ENCODE measurements at regions not wholly inside any gene's neighbourhood (a gene's known extent, or its start where the extent isn't known, plus 50 kb on each side); places are given as distances from the start of the nearest gene placed in this dataset.

- Mint-ChIP-seq H3K9me3 (no peaks in the 10 kb centered on the region), H3K36me3 (ENCODE audit: low read depth) (no peaks in the 10 kb centered on the region), H3K27ac (no peak overlapping the region), H3K4me1 (ENCODE audit: low read depth) (peaks cover 13% of the 10 kb centered on the region), H3K4me3 (no peak overlapping the region), H3K27me3 (ENCODE audit: low read depth) (no peaks in the 10 kb centered on the region)
- DNase-seq (ENCODE audit: low spot score): no peak
Measured at GRCh38 chr22:22112533-22113294, 130.1 kb upstream of the TOP3B start.

DNA sequence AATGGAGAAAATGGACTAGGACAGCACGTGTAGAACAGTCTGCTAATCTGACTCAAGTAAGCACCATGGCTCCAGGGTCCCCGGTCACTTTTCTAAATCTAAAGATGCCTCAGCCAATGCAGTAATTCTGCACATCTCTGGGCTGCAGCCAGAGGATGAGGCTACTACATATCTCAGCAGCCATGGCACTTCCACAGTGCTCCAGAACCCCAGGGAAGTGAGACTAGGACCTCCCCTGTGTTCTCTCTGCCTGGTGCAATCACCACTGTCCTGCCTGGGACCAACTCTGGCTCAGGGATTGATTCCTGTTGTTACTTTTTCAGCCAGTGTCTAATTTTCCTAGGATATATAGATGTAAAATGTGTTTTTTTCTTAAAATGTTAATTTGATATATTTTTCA, 129.4 kb upstream of the TOP3B start:
- Mint-ChIP-seq H3K27me3 (ENCODE audit: low read depth) (peaks cover 2% of the 10 kb centered on the region), H3K4me1 (ENCODE audit: low read depth) (peaks cover 13% of the 10 kb centered on the region), H3K4me3 (no peak overlapping the region), H3K36me3 (ENCODE audit: low read depth) (no peaks in the 10 kb centered on the region), H3K27ac (no peak overlapping the region), H3K9me3 (no peaks in the 10 kb centered on the region)
- DNase-seq (ENCODE audit: low spot score): no peak

- peak overlapping the region; percentile 28 for H3K4me3 Mint-ChIP-seq
- peak overlapping the region; percentile 65 for H3K27ac Mint-ChIP-seq
- no peaks in the 10 kb centered on the region for H3K9me3 Mint-ChIP-seq
- peaks cover 13% of the 10 kb centered on the region for H3K4me1 Mint-ChIP-seq (ENCODE audit: low read depth)
- peak; percentile 74 for DNase-seq (ENCODE audit: low spot score)
- no peaks in the 10 kb centered on the region for H3K36me3 Mint-ChIP-seq (ENCODE audit: low read depth)
- H3K27me3 Mint-ChIP-seq (ENCODE audit: low read depth): peaks cover 6% of the 10 kb centered on the region
Measured at GRCh38 chr22:22111267-22111751, 128.7 kb upstream of the TOP3B start.

DNA sequence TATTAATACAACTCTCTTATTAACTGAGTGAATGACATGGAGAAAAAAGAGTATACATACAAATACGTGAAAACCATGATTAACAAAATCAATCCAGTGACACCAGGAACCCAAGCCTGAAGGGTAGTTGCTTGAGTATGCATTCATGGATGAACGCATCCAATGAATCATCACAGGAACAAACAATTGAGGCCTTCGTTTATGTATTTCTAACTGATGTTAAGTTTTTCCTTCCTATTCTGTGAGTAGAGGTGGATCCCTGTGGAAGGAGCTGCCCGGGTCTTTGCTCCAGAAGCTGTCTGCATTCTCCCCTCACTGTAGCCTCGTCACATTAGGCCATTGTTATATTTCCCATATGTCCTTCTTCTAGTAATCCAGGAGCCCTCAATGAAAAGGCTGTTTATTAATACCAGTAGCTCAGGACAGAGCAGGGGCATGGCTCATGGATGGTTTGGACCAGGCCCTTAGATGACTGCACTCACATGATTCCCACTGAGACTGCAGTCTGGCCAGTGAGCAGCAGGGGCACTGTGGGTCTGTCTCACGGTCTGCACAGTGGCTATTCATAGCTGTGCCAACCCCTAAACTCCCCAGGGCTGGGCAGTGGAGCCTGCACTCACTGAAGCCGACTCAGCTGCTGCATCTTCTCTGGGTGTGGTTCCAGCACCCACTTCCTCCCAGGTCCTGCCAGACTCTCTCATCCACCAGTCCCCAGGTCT, 128.1 kb upstream of the TOP3B start:
- DNase-seq (ENCODE audit: low spot score): peak; percentile 57
- no peaks in the 10 kb centered on the region for H3K9me3 Mint-ChIP-seq
- H3K36me3 Mint-ChIP-seq (ENCODE audit: low read depth): no peaks in the 10 kb centered on the region
- peaks cover 6% of the 10 kb centered on the region for H3K27me3 Mint-ChIP-seq (ENCODE audit: low read depth)
- H3K4me1 Mint-ChIP-seq (ENCODE audit: low read depth): peaks cover 13% of the 10 kb centered on the region
- H3K4me3 Mint-ChIP-seq: peak overlapping the region; percentile 47
- peak overlapping the region; percentile 61 for H3K27ac Mint-ChIP-seq

- peaks cover 13% of the 10 kb centered on the region for H3K4me1 Mint-ChIP-seq (ENCODE audit: low read depth)
- no peak overlapping the region for H3K4me3 Mint-ChIP-seq
- H3K36me3 Mint-ChIP-seq (ENCODE audit: low read depth): no peaks in the 10 kb centered on the region
- peaks cover 12% of the 10 kb centered on the region for H3K27me3 Mint-ChIP-seq (ENCODE audit: low read depth)
- no peak overlapping the region for H3K27ac Mint-ChIP-seq
- no peak for DNase-seq (ENCODE audit: low spot score)
- H3K9me3 Mint-ChIP-seq: no peaks in the 10 kb centered on the region
Measured at GRCh38 chr22:22109693-22110466, 127.3 kb upstream of the TOP3B start.

DNA sequence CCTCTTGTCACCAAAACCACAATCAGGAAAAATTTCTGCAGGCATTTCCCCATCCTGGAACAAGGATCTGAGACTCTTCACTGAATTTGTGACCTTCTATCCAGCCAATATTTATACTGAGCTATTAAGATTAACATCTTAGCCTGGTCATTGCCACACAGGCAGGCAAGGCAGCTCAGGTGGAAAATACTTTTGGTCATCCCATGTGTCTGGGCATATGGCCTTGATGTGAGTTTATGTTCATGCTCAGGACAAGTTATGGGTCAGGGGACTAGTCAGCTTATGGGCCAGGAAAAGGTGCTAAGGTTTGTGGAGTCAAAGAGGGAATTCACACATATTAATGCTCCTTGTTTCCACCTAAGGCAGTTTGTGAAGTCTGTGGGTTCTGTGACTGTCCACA, 124.3 kb upstream of the TOP3B start:
- peaks cover 11% of the 10 kb centered on the region for H3K4me1 Mint-ChIP-seq (ENCODE audit: low read depth)
- DNase-seq (ENCODE audit: low spot score): no peak
- no peak overlapping the region for H3K4me3 Mint-ChIP-seq
- no peaks in the 10 kb centered on the region for H3K36me3 Mint-ChIP-seq (ENCODE audit: low read depth)
- no peaks in the 10 kb centered on the region for H3K9me3 Mint-ChIP-seq
- H3K27me3 Mint-ChIP-seq (ENCODE audit: low read depth): peaks cover 12% of the 10 kb centered on the region
- no peak overlapping the region for H3K27ac Mint-ChIP-seq

DNA sequence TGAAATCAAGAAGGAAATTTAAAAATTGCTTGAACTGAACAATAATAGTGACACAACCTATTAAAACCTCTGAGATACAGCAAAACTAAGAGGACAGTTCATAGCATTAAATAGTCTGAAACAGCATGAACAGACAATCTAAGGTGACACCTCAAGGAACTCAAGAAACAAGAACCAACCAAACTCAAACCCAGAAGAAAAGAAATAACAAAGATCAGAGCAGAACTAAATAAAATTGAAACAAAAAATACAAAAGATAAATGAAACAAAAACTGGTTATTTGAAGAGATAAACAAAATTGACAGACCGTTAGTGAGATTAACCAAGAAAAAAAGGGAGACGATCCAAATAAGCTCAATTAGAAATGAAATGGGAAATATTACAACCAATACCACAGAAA, 122.8 kb upstream of the TOP3B start:
- Mint-ChIP-seq H3K4me1 (ENCODE audit: low read depth) (no peaks in the 10 kb centered on the region), H3K4me3 (no peak overlapping the region), H3K27me3 (ENCODE audit: low read depth) (peaks cover 12% of the 10 kb centered on the region), H3K9me3 (no peaks in the 10 kb centered on the region), H3K36me3 (ENCODE audit: low read depth) (no peaks in the 10 kb centered on the region), H3K27ac (no peak overlapping the region)
- DNase-seq (ENCODE audit: low spot score): no peak

DNA sequence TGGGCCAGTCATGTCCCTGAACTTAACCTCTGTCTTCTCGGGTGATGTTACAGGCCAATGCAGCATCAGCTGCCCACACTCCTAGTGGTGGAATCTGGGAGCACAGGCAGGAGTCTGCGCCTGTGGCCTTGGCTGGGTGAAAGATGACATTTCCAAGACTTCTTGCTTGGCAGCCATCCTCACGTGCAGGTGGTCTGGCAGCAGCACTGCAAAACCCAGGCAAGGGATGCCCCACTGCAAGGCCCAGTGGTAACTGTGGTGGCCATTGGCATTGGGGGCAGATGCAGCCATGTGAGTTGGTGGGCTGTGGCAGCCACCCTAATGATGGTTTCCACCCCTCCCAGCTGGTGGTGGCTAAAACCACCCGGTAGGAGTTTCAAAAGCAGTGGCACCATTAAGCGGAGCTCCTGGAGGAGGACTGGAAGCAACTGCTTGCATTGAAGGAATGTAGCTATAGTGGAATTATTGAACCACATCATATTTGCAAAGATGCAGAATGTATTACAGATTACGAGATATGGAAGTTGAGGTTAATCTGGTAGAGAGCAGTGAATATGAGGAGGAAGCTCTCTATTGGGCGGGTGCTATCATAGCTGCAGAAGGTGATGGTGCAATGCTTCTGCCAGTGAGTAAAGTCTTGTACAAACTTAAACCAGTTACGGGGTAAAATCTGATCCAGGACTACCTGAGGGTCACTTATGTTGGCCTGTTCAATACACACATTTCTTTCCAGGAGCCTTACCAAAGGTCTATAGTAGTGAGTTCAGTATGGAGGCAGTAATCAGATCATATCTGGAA, 120.7 kb upstream of the TOP3B start:
- no peak for DNase-seq (ENCODE audit: low spot score)

DNA sequence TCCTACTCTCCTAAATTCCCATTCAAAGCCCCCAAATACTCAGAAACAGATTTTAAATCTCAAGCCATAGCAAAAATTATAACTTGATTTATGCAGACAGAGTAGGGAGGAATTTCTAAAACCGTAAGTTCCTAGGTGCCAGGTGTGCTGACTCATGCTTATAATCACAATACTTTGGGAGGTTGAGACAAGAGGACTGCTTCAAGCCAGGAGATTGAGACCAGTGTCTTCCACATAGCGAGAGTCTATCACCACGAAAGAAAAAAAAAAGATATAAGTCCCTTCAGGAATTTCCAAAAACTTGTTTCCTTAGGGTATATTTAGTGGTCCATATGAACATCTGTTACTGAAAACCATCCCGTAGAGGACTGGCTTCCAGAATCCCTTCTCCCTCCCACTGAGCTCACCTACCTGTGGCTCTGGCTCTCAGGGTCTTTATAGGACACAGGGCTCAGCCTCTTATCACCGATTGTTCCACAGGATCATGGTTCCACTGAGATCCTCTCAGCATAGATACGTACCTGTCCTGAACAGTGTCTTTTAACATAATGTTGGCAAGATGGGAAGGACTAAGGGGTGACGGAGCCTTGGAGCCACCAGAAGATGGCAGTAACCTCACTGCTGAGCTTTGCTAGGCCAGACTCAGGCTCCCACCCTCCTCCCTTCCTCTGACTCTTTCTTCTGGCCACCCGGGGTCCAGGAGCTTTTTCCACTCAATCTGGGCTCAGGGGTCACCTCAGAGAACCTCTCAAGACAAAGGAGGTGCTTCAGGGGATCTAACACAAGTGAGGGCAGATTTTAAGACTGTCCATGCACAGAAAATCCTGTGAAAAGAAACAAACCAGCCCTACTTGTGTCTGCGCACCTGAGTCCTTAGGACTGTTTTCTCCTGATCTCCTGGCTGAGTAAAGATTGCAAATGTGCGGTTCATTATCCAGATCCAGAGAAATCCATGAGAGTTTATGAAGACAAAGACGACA, 117.5 kb upstream of the TOP3B start:
- Mint-ChIP-seq H3K4me1 (ENCODE audit: low read depth) (peaks cover 6% of the 10 kb centered on the region), H3K9me3 (no peaks in the 10 kb centered on the region), H3K36me3 (ENCODE audit: low read depth) (no peaks in the 10 kb centered on the region), H3K27ac (no peak overlapping the region), H3K27me3 (ENCODE audit: low read depth) (peaks cover 20% of the 10 kb centered on the region), H3K4me3 (no peak overlapping the region)
- DNase-seq (ENCODE audit: low spot score): no peak

More for the DNA sequence above, 120.7 kb upstream of the TOP3B start:
- Mint-ChIP-seq H3K36me3 (ENCODE audit: low read depth) (no peaks in the 10 kb centered on the region), H3K9me3 (no peaks in the 10 kb centered on the region), H3K4me3 (no peak overlapping the region), H3K4me1 (ENCODE audit: low read depth) (peaks cover 2% of the 10 kb centered on the region), H3K27ac (no peak overlapping the region), H3K27me3 (ENCODE audit: low read depth) (peaks cover 16% of the 10 kb centered on the region)

- H3K36me3 Mint-ChIP-seq (ENCODE audit: low read depth): no peaks in the 10 kb centered on the region
- no peak overlapping the region for H3K27ac Mint-ChIP-seq
- peaks cover 6% of the 10 kb centered on the region for H3K4me1 Mint-ChIP-seq (ENCODE audit: low read depth)
- no peaks in the 10 kb centered on the region for H3K9me3 Mint-ChIP-seq
- no peak overlapping the region for H3K4me3 Mint-ChIP-seq
- DNase-seq (ENCODE audit: low spot score): no peak
- peaks cover 23% of the 10 kb centered on the region for H3K27me3 Mint-ChIP-seq (ENCODE audit: low read depth)
Measured at GRCh38 chr22:22099194-22099486, 116.6 kb upstream of the TOP3B start.

GRCh38 chr22:22098457-22099193, 116.0 kb upstream of the TOP3B start:
- H3K36me3 Mint-ChIP-seq (ENCODE audit: low read depth): no peaks in the 10 kb centered on the region
- no peak overlapping the region for H3K4me3 Mint-ChIP-seq
- no peaks in the 10 kb centered on the region for H3K9me3 Mint-ChIP-seq
- peaks cover 23% of the 10 kb centered on the region for H3K27me3 Mint-ChIP-seq (ENCODE audit: low read depth)
- DNase-seq (ENCODE audit: low spot score): no peak
- H3K4me1 Mint-ChIP-seq (ENCODE audit: low read depth): peaks cover 8% of the 10 kb centered on the region
- no peak overlapping the region for H3K27ac Mint-ChIP-seq

- Mint-ChIP-seq H3K4me3 (no peak overlapping the region), H3K27ac (no peak overlapping the region), H3K4me1 (ENCODE audit: low read depth) (peaks cover 16% of the 10 kb centered on the region), H3K27me3 (ENCODE audit: low read depth) (peaks cover 23% of the 10 kb centered on the region), H3K36me3 (ENCODE audit: low read depth) (no peaks in the 10 kb centered on the region), H3K9me3 (no peaks in the 10 kb centered on the region)
- DNase-seq (ENCODE audit: low spot score): no peak
Measured at GRCh38 chr22:22097727-22098228, 115.2 kb upstream of the TOP3B start.

All from T-helper 2 cell treated with Interferon-gamma antibody and Interleukin-4, amounts not matched to agents 5 μg/mL and 100 μg/mL, for 36 hours (primary cell).